Hypothalamus (tissue), 51 donors: ENCODE measurements at regions not wholly inside any gene's neighbourhood (a gene's known extent, or its start where the extent isn't known, plus 50 kb on each side); places are given as distances from the start of the nearest gene placed in this dataset.
A peak's percentile ranks its signal among the peaks of the same experiment; 100 is the strongest.

ENCODE experiments used
- DNase-seq, 51 donors: peaks; one replicate each; lab custom pipeline; 2025; lab: John Stamatoyannopoulos, UW

GRCh38 chr7:118298771-118299170 is 74.3 kb downstream of the ANKRD7 start:
- DNase-seq, result no peak

DNA sequence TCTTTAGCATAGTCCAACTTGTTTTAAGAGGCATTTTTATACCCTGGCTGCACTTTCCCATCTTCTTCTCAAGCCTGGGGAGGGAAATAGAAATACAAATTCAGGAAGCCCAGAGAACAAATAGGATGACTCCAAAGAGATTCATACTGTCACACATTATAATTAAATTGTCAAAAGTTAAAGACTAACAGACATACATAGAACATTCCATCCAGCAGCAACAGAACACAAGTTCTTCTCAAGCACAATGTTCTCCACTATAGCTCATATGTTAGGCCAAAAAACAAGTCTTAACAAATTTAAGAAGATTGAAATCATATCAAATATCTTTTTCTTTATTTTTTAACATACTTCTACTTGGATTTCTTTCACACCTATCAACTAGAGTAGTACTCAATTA is 75.7 kb downstream of the ANKRD7 start:
- no peak for DNase-seq

DNA sequence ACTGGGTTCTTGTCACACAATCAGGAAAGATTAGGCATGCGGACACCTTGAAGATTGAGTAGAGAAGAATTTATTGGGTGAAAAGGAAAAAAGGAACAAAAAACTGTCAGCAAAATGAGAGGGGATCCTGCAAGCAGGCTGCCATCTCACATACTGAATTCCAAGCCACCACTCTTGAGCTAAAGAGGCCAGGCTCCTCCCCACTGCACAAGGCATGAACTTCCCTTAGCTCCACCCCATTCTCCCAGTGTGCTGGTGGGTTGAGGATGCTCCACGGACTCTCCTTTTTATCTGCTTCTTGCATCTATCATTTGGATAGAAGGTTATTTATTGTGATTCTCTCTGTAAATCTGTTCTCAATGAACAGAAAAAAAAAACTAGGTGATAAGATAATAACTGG is 79.6 kb downstream of the ANKRD7 start:
- DNase-seq, result no peak

GRCh38 chr7:118305671-118306070 is 81.2 kb downstream of the ANKRD7 start:
- no peak for DNase-seq

DNA sequence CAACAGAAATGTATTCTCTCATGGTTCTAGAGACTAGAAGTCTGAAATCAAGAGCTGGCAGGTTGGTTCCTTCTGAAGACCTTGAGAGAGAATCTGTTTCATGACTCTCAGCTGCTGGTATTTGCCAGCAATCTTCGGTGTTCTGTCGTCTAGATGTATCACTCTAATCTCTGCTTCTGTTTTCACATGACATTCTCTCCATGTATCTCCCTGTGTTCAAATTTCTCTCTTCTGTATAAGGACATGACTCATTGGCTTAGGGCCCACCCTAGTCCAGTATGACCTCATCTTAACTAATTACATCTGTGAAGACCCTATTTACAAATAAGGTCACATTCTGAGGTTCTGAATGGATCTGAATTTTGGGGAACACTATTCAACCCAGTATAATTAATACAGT is 82.3 kb downstream of the ANKRD7 start:
- DNase-seq, result no peak

- no peak for DNase-seq
Measured at GRCh38 chr7:118311121-118311836, 86.8 kb downstream of the ANKRD7 start.

DNA sequence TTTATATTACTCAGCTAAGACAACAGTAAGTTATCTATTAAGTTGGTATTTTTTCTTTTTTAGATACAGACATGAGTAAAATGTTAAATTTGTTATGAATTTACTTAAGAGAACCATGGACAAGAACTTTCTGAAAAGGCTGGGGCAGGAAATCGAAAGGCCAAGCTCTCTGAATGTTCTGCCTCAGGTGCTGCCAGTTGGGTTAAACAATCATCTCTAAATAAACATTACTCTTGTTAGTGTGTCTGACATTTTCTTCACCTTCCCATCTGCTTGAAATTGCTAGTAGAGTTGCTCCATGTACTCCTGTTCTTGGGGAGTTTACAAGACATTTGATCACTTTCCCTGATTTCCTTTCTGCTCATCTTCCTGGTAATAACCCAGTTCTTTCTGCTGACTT is 87.5 kb downstream of the ANKRD7 start:
- DNase-seq, result no peak

DNA sequence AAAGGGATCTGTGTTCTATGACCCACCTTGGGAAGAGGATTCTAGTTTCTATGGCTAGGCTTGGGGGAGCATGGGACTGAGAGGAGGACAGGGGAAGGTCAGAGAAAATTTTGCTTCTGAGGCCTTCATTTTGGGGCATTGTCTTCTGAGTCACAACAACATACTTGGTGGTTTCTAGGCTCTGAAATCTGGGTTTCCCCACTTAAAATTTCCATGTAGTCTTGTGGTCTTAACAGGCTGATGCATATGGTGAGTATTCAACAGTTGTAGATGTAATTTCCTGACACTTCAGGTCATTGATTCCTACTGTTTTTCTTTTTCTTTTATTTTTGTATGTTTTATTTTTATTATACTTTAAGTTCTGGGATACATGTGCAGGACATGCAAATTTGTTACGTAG is 88.5 kb downstream of the ANKRD7 start:
- DNase-seq, result no peak

GRCh38 chr7:118324790-118325449 is 100.4 kb downstream of the ANKRD7 start:
- no peak for DNase-seq

DNA sequence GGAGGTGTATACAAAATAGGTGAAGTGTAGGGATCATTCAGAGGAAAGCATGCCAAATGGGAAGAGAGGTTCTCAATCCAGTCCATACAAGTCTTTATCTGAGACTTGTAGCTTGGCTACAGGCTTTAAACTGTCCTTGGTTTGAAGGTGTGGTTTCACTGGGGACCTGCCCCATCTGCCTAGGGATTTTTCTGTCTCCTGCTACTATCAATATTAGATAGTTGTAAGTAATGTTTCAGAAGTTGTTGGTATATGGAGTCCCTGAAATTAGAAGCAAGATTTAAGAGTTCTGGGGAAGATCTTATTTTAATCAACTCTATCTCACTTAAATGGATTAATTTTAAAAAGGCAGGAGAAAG is 100.9 kb downstream of the ANKRD7 start:
- no peak for DNase-seq

- DNase-seq, result no peak
Measured at GRCh38 chr7:118327174-118327573, 102.7 kb downstream of the ANKRD7 start.

DNA sequence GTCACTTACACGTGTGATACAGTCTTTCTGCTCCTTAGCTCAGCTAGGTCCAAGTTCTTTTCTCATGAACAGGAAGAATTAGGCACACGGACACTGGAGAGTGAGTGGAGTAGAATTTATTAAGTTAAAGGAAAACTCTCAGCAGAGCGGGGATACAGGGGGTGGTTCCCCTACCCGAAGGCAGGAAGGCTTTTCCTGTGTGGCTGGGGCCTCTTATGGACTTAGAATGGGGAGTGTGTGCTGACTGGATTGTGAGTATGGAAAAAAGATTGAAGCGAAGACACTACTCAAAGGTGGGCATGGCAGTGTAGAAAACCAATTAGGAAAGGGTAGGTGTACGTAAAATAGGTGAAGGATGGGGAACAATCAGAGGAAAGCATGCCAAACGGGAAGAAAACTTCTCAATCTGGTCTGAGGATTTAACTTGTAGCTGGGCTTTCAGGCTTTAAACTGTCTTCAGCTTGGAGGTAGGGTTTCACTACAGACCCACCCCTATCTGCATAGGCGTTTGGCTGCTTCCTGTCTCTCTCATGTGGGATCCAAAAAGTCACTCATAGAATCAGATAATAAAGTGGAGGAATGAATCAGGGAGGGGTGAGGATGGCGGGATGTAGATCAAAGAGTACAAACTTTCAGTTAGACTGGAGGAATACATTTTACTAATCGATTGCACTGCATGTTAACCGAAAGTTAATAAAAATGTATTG is 104.2 kb downstream of the ANKRD7 start:
- no peak for DNase-seq

GRCh38 chr7:118330388-118330787 is 105.9 kb downstream of the ANKRD7 start:
- DNase-seq, result no peak

- no peak for DNase-seq
Measured at GRCh38 chr7:118346748-118347147, 122.2 kb downstream of the ANKRD7 start.

DNA sequence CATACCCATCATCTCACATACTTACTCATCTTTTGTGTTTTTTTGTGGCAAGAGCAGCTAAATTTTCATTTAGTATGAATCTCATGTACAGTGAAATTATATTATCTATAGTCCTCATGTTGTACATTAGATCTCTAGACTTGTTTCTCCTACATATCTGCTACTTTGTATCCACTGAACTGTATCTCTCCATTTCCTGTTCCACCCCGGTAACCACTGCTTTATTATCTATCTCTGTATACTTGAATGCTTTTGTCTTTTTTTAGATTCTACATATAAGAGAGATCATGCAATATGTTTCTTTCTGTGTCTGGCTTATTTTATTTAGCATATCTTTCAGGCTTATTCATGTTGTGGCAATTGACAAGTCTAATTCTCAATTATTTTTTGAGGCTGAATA is 125.1 kb downstream of the ANKRD7 start:
- DNase-seq, result no peak

DNA sequence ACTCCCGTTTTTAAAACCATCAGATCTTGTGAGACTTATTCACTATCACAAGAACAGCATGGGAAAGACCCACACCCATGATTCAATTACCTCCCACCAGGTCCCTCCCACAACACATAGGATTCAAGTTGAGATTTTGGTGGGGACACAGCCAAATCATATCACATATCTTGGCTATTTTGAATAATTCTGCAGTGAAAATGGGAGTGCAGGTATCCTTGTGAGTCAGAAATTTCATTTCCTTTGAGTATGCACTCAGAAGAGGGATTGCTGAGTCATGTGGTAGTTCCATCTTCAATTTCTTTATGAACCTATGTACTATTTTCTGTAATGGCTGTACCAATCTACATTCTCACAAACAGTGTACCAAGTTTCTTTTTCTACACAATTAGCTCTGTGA is 125.8 kb downstream of the ANKRD7 start:
- DNase-seq, result no peak

GRCh38 chr7:118352867-118353453 is 128.5 kb downstream of the ANKRD7 start:
- peak in 1 of 51 donors; percentile 8 for DNase-seq

- DNase-seq, result no peak
Measured at GRCh38 chr7:118366363-118366762, 141.9 kb downstream of the ANKRD7 start.

DNA sequence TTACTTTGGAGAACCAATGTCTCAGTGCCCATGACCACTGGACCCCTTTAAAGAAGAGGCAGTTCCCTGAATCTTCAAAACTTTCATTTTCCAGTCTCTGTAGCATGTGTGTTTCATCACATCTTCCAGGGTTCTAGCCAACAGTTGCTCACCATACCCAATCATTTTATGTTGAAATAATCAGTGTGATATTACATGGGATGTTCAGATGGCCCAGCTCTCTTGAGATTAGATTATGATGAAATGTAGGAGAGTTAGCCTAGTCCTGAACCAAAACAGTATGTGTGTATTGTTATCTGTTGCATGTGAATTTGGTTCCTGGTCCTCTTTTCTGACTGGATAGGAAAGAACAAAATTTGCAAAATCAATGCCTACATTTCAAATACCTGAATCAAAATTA is 144.5 kb downstream of the ANKRD7 start:
- DNase-seq, result no peak

- no peak for DNase-seq
Measured at GRCh38 chr7:118369987-118370386, 145.5 kb downstream of the ANKRD7 start.

DNA sequence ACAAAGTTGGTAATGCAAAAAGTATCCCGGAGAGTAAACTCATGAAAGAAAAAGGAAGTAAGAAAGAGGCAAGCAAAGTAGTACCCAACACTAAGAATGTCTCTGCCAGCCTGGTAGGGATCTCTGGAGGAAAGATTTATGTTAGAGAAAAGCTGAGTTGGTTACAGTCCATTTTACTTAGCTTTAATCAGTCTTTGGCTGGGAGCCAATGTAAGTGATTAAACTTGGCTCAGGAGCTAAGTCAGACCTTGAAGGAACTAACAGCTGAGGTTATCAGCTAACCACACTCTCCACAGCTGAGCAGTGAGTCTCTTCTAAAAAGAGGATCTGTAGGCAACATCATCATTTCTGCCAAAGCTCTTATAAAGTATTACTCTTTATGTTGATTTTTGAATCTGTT is 148.0 kb downstream of the ANKRD7 start:
- DNase-seq, result no peak

GRCh38 chr7:118389629-118390028 is 165.1 kb downstream of the ANKRD7 start:
- DNase-seq, result no peak
